Memory B cell (primary cell): ENCODE measurements at regions not wholly inside any gene's neighbourhood (a gene's known extent, or its start where the extent isn't known, plus 50 kb on each side); places are given as distances from the start of the nearest gene placed in this dataset.

ENCODE experiments used
- ATAC-seq: fragments of 150-1000 bp; cut with Tn5 transposase; 2 replicates; pipeline ENCODE4 v1.10.0; 2021; ENCODE audit warnings: low read depth, mild to moderate bottlenecking, moderate library complexity
- DNase-seq, 2 donors: peaks; one replicate each; pipeline ENCODE4 v3.0.0; 2022; ENCODE audit warnings: low spot score in 2 of 2
- H3K27ac Mint-ChIP-seq: one replicate; pipeline ENCODE4 v1.8.0; 2022; ENCODE audit warnings: mild to moderate bottlenecking, moderate library complexity, mixed read lengths
- H3K27me3 Mint-ChIP-seq: one replicate; pipeline ENCODE4 v1.8.0; 2022; ENCODE audit warnings: mixed read lengths
- H3K36me3 Mint-ChIP-seq: one replicate; pipeline ENCODE4 v1.8.0; 2022; ENCODE audit warnings: mild to moderate bottlenecking, mixed read lengths
- H3K4me1 Mint-ChIP-seq: one replicate; pipeline ENCODE4 v1.8.0; 2022; ENCODE audit warnings: mixed read lengths
- H3K4me3 Mint-ChIP-seq: one replicate; pipeline ENCODE4 v1.8.0; 2022; ENCODE audit warnings: mild to moderate bottlenecking, moderate library complexity, mixed read lengths
- H3K9me3 Mint-ChIP-seq: one replicate; pipeline ENCODE4 v1.8.0; 2022; ENCODE audit warnings: mixed read lengths

DNA sequence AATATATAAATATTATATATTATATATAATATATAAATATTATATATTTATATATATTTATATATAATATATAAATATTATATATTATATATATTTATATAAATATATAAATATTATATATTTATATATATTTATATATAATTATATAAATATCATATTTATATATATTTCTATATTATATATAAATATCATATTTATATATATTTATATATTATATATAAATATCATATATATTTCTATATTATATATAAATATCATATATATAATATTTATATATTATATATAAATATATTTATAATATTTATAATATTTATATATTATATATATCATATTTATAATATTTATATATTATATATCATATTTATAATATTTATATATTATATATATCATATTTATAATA, 321.4 kb downstream of the CDH2 start:
- Mint-ChIP-seq H3K27me3 (no peaks in the 10 kb centered on the region), H3K9me3 (peaks cover 3% of the 10 kb centered on the region), H3K4me1 (no peaks in the 10 kb centered on the region), H3K27ac (no peak overlapping the region), H3K36me3 (no peaks in the 10 kb centered on the region), H3K4me3 (no peak overlapping the region)
- DNase-seq (no peak), ATAC-seq (no peak)

DNA sequence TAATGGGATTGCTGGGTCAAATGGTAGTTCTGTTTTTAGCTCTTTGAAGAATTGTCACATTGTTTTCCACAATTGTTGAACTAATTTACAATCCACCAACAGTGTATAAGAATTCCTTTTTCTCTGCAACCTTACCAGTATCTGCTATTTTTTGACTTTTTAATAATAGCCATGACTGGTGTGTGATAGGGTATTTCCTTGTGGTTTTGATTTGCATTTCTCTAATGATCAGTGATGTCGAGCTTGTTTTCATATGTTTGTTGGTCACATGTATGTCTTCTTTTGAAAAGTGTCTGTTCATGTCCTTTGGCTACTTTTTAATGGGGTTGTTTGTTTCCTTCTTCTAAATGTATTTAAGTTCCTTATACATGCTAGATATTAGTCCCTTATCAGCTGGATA, 322.3 kb downstream of the CDH2 start:
- DNase-seq (no peak), ATAC-seq (no peak)
- Mint-ChIP-seq H3K9me3 (peaks cover 5% of the 10 kb centered on the region), H3K36me3 (no peaks in the 10 kb centered on the region), H3K4me1 (no peaks in the 10 kb centered on the region), H3K27me3 (no peaks in the 10 kb centered on the region), H3K4me3 (no peak overlapping the region), H3K27ac (no peak overlapping the region)

DNA sequence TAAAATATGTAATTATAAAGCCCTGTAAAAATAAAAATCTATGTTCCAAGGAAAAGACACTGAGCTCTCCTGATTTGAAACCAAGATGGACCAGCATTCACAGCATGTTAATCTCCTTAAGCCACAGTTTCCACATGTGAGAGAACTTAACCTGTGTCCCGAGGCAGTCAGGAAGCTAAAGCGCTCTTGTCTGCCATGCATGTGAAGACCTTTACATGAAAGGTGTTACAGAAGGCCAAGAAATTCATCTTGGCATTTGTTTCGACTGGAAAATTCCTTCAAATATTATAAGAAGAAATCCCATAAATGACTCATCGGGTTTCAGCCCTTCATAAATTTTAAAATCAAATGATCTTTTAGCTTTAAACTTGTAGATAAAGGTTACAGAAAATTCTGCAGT, 328.6 kb downstream of the CDH2 start:
- Mint-ChIP-seq H3K36me3 (no peaks in the 10 kb centered on the region), H3K4me1 (no peaks in the 10 kb centered on the region), H3K9me3 (peaks cover 10% of the 10 kb centered on the region), H3K27ac (no peak overlapping the region), H3K4me3 (no peak overlapping the region), H3K27me3 (no peaks in the 10 kb centered on the region)
- no peak for DNase-seq
- no peak for ATAC-seq

DNA sequence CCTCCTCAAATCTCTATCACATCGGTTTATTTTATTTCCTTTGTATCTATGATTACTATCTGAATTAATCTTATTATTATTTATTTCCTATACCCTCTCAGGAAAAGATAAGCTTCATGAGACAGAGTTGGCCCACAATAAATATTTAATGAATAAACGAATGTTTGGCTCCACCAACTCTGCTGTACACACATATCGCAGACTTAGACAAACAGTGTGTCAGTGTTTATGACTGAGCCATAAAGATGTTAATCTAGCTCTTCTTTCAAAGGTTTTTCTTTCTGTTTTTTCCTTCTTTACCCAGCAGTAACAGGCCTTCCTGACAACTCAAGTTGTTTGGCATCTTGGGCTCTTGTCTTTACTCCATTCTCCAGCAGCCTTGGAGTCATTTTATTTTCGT, 329.5 kb downstream of the CDH2 start:
- H3K27ac Mint-ChIP-seq, result no peak overlapping the region
- H3K9me3 Mint-ChIP-seq, result peaks cover 10% of the 10 kb centered on the region
- no peak for ATAC-seq
- no peaks in the 10 kb centered on the region for H3K27me3 Mint-ChIP-seq
- DNase-seq, result no peak
- no peak overlapping the region for H3K4me3 Mint-ChIP-seq
- no peaks in the 10 kb centered on the region for H3K36me3 Mint-ChIP-seq
- no peaks in the 10 kb centered on the region for H3K4me1 Mint-ChIP-seq

DNA sequence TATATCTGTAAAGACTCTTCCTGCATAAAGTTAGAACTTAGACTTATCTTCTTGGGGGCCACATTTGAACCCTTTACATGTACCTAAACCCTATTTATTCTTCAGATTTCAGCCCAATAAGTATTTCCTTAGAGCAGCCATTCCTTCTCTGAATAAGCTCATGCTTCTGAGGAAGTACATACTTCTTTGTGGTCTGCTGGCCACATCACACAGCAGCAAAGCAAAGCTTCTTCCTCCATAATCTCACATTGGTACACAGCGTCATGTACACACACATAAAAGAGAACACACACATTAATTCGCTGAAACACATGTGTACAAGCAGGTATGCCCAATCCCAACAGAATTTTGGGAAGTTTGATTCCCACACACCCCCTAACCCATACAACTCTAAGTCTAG, 331.0 kb downstream of the CDH2 start:
- Mint-ChIP-seq H3K4me3 (no peak overlapping the region), H3K4me1 (no peaks in the 10 kb centered on the region), H3K36me3 (no peaks in the 10 kb centered on the region), H3K9me3 (peaks cover 10% of the 10 kb centered on the region), H3K27ac (no peak overlapping the region), H3K27me3 (no peaks in the 10 kb centered on the region)
- ATAC-seq, result no peak
- no peak for DNase-seq

DNA sequence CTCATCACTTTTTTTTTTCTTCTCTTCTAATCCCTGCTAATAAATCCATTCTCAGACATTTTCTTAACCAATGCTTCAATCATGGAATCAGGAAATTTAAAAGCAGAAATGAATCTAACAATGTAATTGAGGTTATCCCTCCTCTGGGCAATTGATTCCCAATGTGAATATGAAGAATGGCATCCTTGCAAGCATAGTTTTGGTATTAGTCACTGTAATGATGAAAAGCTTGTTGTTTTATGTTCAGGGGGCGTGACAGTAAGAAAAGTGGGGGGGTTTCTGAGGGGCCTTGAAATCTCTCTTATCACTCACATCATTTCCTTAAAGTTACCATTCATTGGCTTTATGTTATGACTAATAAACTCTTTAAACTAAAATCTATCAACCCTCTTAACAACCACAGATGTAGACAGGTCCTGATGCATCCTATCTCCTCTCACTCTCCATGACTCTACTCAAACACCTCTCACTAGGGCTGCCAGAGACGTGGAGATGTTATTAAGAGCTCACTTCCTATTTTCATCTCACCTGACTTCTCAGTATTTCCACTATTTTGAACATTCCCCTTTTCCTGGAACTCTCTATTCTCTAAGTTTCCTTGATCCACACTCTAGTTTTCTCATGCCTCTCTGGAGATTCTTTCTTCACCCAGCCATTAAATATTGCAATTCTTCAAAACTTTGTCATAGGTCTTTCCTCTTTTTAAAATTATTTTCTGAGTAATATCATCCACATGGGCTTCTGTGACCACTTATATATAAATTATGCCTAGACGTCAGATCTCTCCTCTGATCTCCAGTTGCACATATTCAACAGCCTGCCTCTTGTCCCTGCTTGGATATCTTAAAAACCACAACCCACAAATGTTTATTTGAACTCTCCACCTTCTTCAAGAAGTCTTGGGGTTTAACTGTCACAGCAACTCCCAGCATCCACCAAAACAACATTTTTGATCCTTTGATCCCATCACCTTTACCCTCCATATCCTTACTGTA, 332.9 kb downstream of the CDH2 start:
- no peaks in the 10 kb centered on the region for H3K27me3 Mint-ChIP-seq
- H3K4me1 Mint-ChIP-seq, result no peaks in the 10 kb centered on the region
- H3K9me3 Mint-ChIP-seq, result peaks cover 8% of the 10 kb centered on the region
- DNase-seq, result no peak
- no peaks in the 10 kb centered on the region for H3K36me3 Mint-ChIP-seq
- H3K27ac Mint-ChIP-seq, result no peak overlapping the region
- ATAC-seq, result no peak
- no peak overlapping the region for H3K4me3 Mint-ChIP-seq

DNA sequence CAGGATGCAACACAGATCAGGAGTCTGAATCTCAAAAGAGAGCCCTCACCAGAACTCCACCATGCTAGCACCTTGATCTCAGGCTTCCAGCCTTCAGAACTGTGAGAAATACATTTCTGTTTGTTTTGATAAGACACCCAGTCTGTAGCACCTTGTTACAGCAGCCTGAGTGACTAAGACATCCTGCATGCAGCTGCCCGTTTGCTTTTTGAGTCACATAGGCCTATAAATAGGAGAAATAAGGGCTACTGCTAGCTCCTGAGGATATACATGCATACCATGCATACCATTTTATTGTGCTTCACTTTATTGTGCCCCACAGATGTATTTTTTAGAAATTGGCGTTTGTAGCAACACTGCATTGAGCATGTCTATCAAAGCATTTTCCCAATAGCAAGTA, 337.8 kb downstream of the CDH2 start:
- H3K4me1 Mint-ChIP-seq, result no peaks in the 10 kb centered on the region

DNA sequence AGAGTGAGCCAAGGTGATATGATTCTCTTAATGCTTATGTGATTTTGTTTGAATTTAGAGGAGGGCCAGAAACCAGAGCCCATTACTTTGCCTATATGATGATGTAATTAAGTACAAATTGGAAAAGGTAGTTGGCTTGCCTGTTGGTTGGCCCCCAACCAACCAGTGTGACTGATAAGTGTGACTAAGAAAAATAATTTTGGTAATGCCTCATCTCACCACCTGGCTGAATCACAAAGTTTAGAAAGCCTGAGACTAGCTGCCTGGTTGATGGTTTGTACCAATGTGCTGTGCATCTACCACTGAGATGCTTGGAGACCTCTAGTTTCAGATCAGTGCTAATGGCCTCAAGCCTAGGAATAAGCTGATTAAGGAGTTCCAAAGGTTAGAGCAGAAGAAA, 338.7 kb downstream of the CDH2 start:
- Mint-ChIP-seq H3K27ac (no peak overlapping the region), H3K9me3 (peaks cover 7% of the 10 kb centered on the region), H3K27me3 (no peaks in the 10 kb centered on the region), H3K4me1 (no peaks in the 10 kb centered on the region), H3K36me3 (no peaks in the 10 kb centered on the region), H3K4me3 (no peak overlapping the region)
- ATAC-seq (no peak), DNase-seq (no peak)

More for the DNA sequence above, 337.8 kb downstream of the CDH2 start:
- Mint-ChIP-seq H3K36me3 (no peaks in the 10 kb centered on the region), H3K27me3 (no peaks in the 10 kb centered on the region), H3K9me3 (peaks cover 4% of the 10 kb centered on the region), H3K27ac (no peak overlapping the region), H3K4me3 (no peak overlapping the region)
- no peak for ATAC-seq
- no peak for DNase-seq

DNA sequence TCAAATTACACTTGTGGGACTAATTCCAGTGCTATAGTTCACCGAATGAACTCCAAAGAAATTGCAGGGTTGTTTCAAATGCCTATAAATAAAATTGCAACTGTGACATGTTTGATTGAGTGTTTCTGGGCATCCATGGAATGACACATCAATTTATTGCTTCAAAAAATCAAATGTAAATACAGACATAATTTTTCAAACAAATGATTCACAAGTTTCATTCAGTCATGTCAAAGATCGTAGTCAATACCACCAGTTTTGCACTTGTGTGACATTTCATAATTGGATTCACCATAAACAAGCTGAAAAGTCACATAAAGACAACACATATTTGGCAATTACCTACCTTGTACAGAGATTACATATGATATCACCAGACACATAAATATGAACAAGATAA, 350.8 kb downstream of the CDH2 start:
- Mint-ChIP-seq H3K36me3 (no peaks in the 10 kb centered on the region), H3K4me3 (no peak overlapping the region), H3K4me1 (no peaks in the 10 kb centered on the region), H3K27ac (no peak overlapping the region), H3K9me3 (peaks cover 6% of the 10 kb centered on the region), H3K27me3 (no peaks in the 10 kb centered on the region)
- no peak for ATAC-seq
- no peak for DNase-seq

DNA sequence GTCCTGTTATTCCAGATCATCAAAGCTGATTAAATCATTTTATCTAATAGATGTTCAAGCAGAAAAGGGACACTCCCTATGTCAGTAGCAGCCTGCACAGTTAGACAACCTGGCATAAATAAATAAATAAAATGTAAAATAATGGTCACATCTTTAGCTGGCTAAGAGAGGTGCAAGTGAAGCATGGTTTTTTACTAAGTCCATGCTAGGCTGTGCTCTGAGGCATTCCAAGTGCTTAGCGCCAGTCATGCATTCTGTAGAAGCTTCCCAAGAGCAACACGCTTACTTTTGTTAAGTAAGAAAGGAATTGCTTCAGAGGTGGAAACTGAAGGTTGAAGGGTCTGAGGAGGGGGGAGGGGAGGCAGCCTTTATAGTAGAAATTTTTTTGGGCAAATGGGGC, 351.2 kb downstream of the CDH2 start:
- Mint-ChIP-seq H3K36me3 (no peaks in the 10 kb centered on the region), H3K27me3 (no peaks in the 10 kb centered on the region), H3K27ac (no peak overlapping the region), H3K4me3 (no peak overlapping the region), H3K4me1 (no peaks in the 10 kb centered on the region), H3K9me3 (peaks cover 6% of the 10 kb centered on the region)
- DNase-seq (no peak), ATAC-seq (no peak)

DNA sequence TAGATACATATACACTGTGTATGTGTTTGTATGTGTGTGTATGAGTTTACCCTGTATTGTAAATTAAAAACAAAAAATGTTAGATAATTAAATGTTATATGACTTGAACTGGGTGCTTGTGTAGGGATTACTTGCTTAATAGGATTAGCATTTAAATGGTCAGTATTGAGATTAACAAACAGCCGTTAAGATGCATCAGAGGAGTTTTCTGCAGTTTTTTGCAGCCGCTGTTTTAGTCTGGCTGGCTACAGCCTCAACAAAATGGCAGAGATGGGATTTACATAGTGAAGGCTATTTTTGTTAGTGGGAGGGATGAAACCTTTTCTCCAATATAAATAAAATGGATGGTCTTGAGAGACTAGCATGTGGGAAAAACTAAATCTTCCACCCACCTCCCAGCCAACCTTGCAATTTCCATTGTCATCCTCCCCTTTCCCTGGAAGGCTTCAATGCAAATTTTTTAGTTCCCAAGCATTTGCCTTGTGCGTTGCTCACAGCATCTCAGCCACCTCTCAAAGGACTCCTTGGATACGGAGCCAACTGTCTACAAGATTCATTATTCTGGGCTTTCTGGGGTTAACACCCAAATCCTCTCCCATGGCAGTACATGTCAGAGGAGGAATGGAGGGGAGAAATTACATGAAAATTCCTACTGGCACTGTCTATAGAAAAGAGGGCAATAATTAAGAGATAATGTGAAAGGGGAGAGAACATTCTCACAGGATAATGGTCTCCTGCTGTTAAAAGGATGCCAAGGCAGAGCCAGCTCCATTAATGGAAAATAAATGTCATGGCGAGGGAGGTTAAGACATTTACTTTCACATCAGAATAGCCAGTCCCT, 351.9 kb downstream of the CDH2 start:
- no peaks in the 10 kb centered on the region for H3K36me3 Mint-ChIP-seq
- no peak overlapping the region for H3K27ac Mint-ChIP-seq
- H3K4me1 Mint-ChIP-seq, result no peaks in the 10 kb centered on the region
- no peak overlapping the region for H3K4me3 Mint-ChIP-seq
- no peak for DNase-seq
- no peak for ATAC-seq
- H3K9me3 Mint-ChIP-seq, result peaks cover 4% of the 10 kb centered on the region
- no peaks in the 10 kb centered on the region for H3K27me3 Mint-ChIP-seq

DNA sequence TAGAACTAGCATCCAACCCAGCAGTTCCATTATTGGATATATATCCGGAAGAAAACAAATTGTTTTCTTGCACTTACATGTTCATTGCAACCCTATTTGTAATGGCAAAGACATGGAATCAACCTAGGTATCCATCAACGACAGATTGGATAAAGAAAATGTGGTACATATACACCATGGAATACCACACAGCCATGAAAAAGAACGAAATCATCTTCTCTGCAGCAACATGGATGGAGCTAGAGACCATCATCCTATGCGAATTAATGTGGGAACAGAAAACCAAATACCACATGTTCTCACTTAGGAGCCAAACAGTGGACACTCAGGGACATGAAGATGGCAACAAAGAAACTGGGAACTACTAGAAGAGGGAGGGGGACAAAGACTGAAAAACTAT, 352.7 kb downstream of the CDH2 start:
- ATAC-seq (no peak), DNase-seq (no peak)
- Mint-ChIP-seq H3K27ac (no peak overlapping the region), H3K4me3 (no peak overlapping the region), H3K36me3 (no peaks in the 10 kb centered on the region), H3K9me3 (peaks cover 4% of the 10 kb centered on the region), H3K4me1 (no peaks in the 10 kb centered on the region), H3K27me3 (no peaks in the 10 kb centered on the region)

DNA sequence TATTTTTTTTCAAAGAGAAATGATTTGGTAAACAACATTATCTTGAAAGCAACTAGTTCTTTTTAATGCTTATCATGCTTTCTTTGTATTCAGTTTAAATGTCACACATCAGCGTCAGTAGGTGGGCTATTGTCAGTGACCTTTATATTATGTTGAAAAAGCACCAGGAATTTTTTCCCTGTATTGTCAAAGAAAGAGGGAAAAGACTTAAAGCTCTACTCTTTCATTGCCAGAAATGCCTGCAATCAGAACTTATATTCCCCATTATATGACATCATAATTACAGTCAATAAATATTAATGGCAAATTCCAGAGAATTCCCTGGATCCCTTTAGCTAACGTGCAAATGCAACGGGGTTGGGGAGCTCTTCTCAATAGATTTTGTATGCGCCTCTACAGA, 353.9 kb downstream of the CDH2 start:
- DNase-seq (no peak), ATAC-seq (no peak)
- Mint-ChIP-seq H3K27me3 (no peaks in the 10 kb centered on the region), H3K36me3 (no peaks in the 10 kb centered on the region), H3K4me1 (no peaks in the 10 kb centered on the region), H3K4me3 (no peak overlapping the region), H3K9me3 (peaks cover 4% of the 10 kb centered on the region), H3K27ac (no peak overlapping the region)

DNA sequence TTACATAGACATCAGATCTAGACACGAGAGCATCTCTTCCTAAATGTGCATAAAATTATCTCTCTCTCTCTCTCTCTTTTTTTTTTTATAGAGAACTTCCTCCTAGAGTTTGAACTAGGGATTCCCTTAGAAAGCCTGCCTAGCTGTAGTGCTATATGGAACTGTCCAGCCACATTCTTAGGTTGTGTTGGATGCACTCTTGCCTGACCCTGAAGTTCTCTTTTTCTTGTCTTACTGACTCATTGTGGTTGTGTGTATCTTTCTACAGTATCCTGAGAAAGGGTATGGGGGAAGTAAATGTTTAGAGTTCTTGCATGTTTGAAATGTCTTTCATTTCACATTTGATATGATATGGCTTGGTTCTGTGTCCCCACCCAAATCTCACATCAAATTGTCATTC, 368.2 kb downstream of the CDH2 start:
- Mint-ChIP-seq H3K4me3 (no peak overlapping the region), H3K27ac (no peak overlapping the region), H3K27me3 (no peaks in the 10 kb centered on the region), H3K36me3 (no peaks in the 10 kb centered on the region), H3K9me3 (peaks cover 3% of the 10 kb centered on the region), H3K4me1 (no peaks in the 10 kb centered on the region)
- ATAC-seq (no peak), DNase-seq (no peak)
